WERI-Rb-1 (cell line): ENCODE measurements at regions not wholly inside any gene's neighbourhood (a gene's known extent, or its start where the extent isn't known, plus 50 kb on each side); places are given as distances from the start of the nearest gene placed in this dataset.

ENCODE experiments used
- DNase-seq: peaks from one replicate; pipeline ENCODE4 v3.0.0-alpha.2; 2020
- H3K27ac ChIP-seq: fragments of 250-450 bp; sonication (Bioruptor Pico); 2 replicates; pipeline ENCODE4 v1.5.1; 2020; ENCODE audit warnings: mild to moderate bottlenecking, moderate library complexity
- H3K27me3 ChIP-seq: fragments of 250-450 bp; sonication (Bioruptor Pico); 2 replicates; pipeline ENCODE4 v1.5.1; 2021; ENCODE audit warnings: mild to moderate bottlenecking, low read depth, moderate library complexity; ENCODE audit not compliant: insufficient read depth, severe bottlenecking
- H3K36me3 ChIP-seq: fragments of 250-450 bp; sonication (Bioruptor Pico); 2 replicates; pipeline ENCODE4 v1.5.1; 2020; ENCODE audit warnings: mild to moderate bottlenecking, moderate library complexity
- H3K4me3 ChIP-seq: 2 replicates; pipeline ENCODE4 v1.5.1; 2011; ENCODE audit warnings: low read depth, mild to moderate bottlenecking, control low read depth, low read length
- H3K9me3 ChIP-seq: fragments of 250-450 bp; sonication (Bioruptor Pico); 2 replicates; pipeline ENCODE4 v1.5.1; 2021; ENCODE audit warnings: mild to moderate bottlenecking, moderate library complexity; ENCODE audit not compliant: severe bottlenecking
- CTCF ChIP-seq: IDR thresholded peaks from 2 replicates; pipeline ENCODE4 v1.5.1; 2011; ENCODE audit warnings: low read depth, mild to moderate bottlenecking, control low read depth, inconsistent platforms, low read length

- Histone ChIP-seq H3K9me3 (no peaks in the 10 kb centered on the region), H3K27ac (no peak overlapping the region), H3K36me3 (no peaks in the 10 kb centered on the region), H3K27me3 (no peaks in the 10 kb centered on the region), H3K4me3 (no peak overlapping the region)
- no peak for TF ChIP-seq CTCF
- DNase-seq: no peak
Observed at GRCh38 chr17:62898239-62898864, 67.7 kb upstream of the TANC2 start.

- no peak for TF ChIP-seq CTCF
- H3K27ac ChIP-seq: no peak overlapping the region
- H3K9me3 ChIP-seq: peaks cover 3% of the 10 kb centered on the region
- DNase-seq: no peak
- H3K27me3 ChIP-seq: no peaks in the 10 kb centered on the region
- no peaks in the 10 kb centered on the region for H3K36me3 ChIP-seq
- H3K4me3 ChIP-seq: no peak overlapping the region
Observed at GRCh38 chr17:62897706-62898105, 68.3 kb upstream of the TANC2 start.

- H3K27ac ChIP-seq: no peak overlapping the region
- no peak for DNase-seq
- H3K27me3 ChIP-seq: no peaks in the 10 kb centered on the region
- no peaks in the 10 kb centered on the region for H3K36me3 ChIP-seq
- no peak for TF ChIP-seq CTCF
- H3K9me3 ChIP-seq: peaks cover 3% of the 10 kb centered on the region
- no peak overlapping the region for H3K4me3 ChIP-seq
Observed at GRCh38 chr17:62895320-62896301, 70.4 kb upstream of the TANC2 start.

- DNase-seq: no peak
- no peaks in the 10 kb centered on the region for H3K27me3 ChIP-seq
- no peak for TF ChIP-seq CTCF
- no peak overlapping the region for H3K27ac ChIP-seq
- no peaks in the 10 kb centered on the region for H3K36me3 ChIP-seq
- H3K4me3 ChIP-seq: no peak overlapping the region
- peaks cover 3% of the 10 kb centered on the region for H3K9me3 ChIP-seq
Observed at GRCh38 chr17:62892870-62893338, 73.1 kb upstream of the TANC2 start.

- no peaks in the 10 kb centered on the region for H3K36me3 ChIP-seq
- no peak for TF ChIP-seq CTCF
- H3K27ac ChIP-seq: no peak overlapping the region
- H3K27me3 ChIP-seq: no peaks in the 10 kb centered on the region
- no peak for DNase-seq
- no peak overlapping the region for H3K4me3 ChIP-seq
- peaks cover 3% of the 10 kb centered on the region for H3K9me3 ChIP-seq
Observed at GRCh38 chr17:62892061-62892675, 73.9 kb upstream of the TANC2 start.
